T47D (cell line): ENCODE measurements at regions not wholly inside any gene's neighbourhood (a gene's known extent, or its start where the extent isn't known, plus 50 kb on each side); places are given as distances from the start of the nearest gene placed in this dataset.

Source experiments
- DNase-seq, 2 experiments: peaks; one replicate each; pipeline versions ENCODE4 v3.0.0 to v3.0.0-alpha.2; 2011 to 2012; ENCODE audit warnings: low read depth in 1 of 2, low spot score in 1 of 2
- JUND ChIP-seq: IDR thresholded peaks from 2 replicates; pipeline ENCODE4 v1.6.1; 2012; ENCODE audit warnings: low read depth
- in situ Hi-C: cut with HindIII; loops from 2 replicates; pipeline ENCODE4 v1.10.0; 2016; ENCODE audit warnings: low sequenced_read_pairs, low pct_unique_long_range_greater_than_20kb

GRCh38 chr2:118706371-118706770, 141.1 kb downstream of the EN1 start:
- DNase-seq = no peak
- in situ Hi-C loops = no loop called here
- TF ChIP-seq JUND = no peak

- in situ Hi-C loops = no loop called here
- TF ChIP-seq JUND = no peak
- DNase-seq = no peak
Measured at GRCh38 chr2:118705032-118705431, 142.4 kb downstream of the EN1 start.

GRCh38 chr2:118699447-118700175, 147.8 kb downstream of the EN1 start:
- in situ Hi-C loops = no loop called here
- no peak for TF ChIP-seq JUND
- DNase-seq = no peak

- in situ Hi-C loops = no loop called here
- no peak for TF ChIP-seq JUND
- DNase-seq = no peak
Measured at GRCh38 chr2:118698564-118698963, 148.9 kb downstream of the EN1 start.

GRCh38 chr2:118697781-118698180, 149.7 kb downstream of the EN1 start:
- no peak for TF ChIP-seq JUND
- no peak for DNase-seq
- in situ Hi-C loops = no loop called here

- in situ Hi-C loops = no loop called here
- no peak for TF ChIP-seq JUND
- no peak for DNase-seq
Measured at GRCh38 chr2:118696786-118697465, 150.5 kb downstream of the EN1 start.

GRCh38 chr2:118693287-118693822, 154.1 kb downstream of the EN1 start:
- no peak for TF ChIP-seq JUND
- in situ Hi-C loops = no loop called here
- DNase-seq = no peak

GRCh38 chr2:118689874-118690273, 157.6 kb downstream of the EN1 start:
- no peak for DNase-seq
- in situ Hi-C loops = no loop called here
- TF ChIP-seq JUND = no peak

- in situ Hi-C loops = no loop called here
- no peak for DNase-seq
- TF ChIP-seq JUND = no peak
Measured at GRCh38 chr2:118689456-118689855, 158.0 kb downstream of the EN1 start.

GRCh38 chr2:118689033-118689432, 158.4 kb downstream of the EN1 start:
- in situ Hi-C loops = no loop called here
- TF ChIP-seq JUND = no peak
- no peak for DNase-seq

GRCh38 chr2:118687698-118688097, 159.8 kb downstream of the EN1 start:
- in situ Hi-C loops = no loop called here
- no peak for DNase-seq
- TF ChIP-seq JUND = no peak

GRCh38 chr2:118687192-118687591, 160.3 kb downstream of the EN1 start:
- in situ Hi-C loops = no loop called here
- DNase-seq = no peak
- no peak for TF ChIP-seq JUND

- TF ChIP-seq JUND = no peak
- in situ Hi-C loops = no loop called here
- DNase-seq = no peak
Measured at GRCh38 chr2:118686346-118686745, 161.1 kb downstream of the EN1 start.
